ENCODE measurements at regions not wholly inside any gene's neighbourhood (a gene's known extent, or its start where the extent isn't known, plus 50 kb on each side); places are given as distances from the start of the nearest gene placed in this dataset.

GRCh38 chr7:17706734-17707133, 233.6 kb downstream of the SNX13 start:
- no peaks in the 10 kb centered on the region for H3K4me1 ChIP-seq
- no peaks in the 10 kb centered on the region for H3K9me3 ChIP-seq
- in situ Hi-C loops (cut with MboI; ENCODE audit: low pct_ligation_motif_present in 1 of 4, low pct_unique_long_range_greater_than_20kb in 1 of 4, low sequenced_read_pairs in 3 of 4) (loop anchor here in 1 of 4 donors (25.0 kb wide), 1 partner anchor 631 kb away; no protein-coding TSS in a partner anchor), intact Hi-C loops (cut with DNase I; ENCODE audit: low total_unique reads) (no loop called here)
- DNase-seq, result peak; percentile 16
- no peaks in the 10 kb centered on the region for H3K27me3 ChIP-seq
- no peak for TF ChIP-seq POLR2AphosphoS5 (IDR thresholded peaks at IDR 0.05)
- peak; percentile 21 to 45 (median 28) for TF ChIP-seq CTCF (IDR thresholded peaks at IDR 0.05)
- no peak for TF ChIP-seq POLR2A (IDR thresholded peaks at IDR 0.05)
- TF ChIP-seq EP300 (IDR thresholded peaks at IDR 0.05; ENCODE audit: low read depth), result no peak
- WGBS, 2 donors (ENCODE audit: low coverage in 1 of 2), result 21 to 83% methylated on average over 1 to 3 of the region's 3 CpGs
- no peak overlapping the region for H3K4me3 ChIP-seq
- no peaks in the 10 kb centered on the region for H3K36me3 ChIP-seq
- no peak overlapping the region for H3K27ac ChIP-seq

GRCh38 chr7:17709127-17709526, 231.2 kb downstream of the SNX13 start:
- 44 to 55% methylated on average over 1 of the region's 1 CpG for WGBS, 2 donors (ENCODE audit: low coverage in 1 of 2)
- intact Hi-C loops (cut with DNase I; ENCODE audit: low total_unique reads), result no loop called here
- Histone ChIP-seq H3K4me3 (no peak overlapping the region), H3K4me1 (no peaks in the 10 kb centered on the region), H3K9me3 (no peaks in the 10 kb centered on the region), H3K36me3 (no peaks in the 10 kb centered on the region), H3K27me3 (no peaks in the 10 kb centered on the region), H3K27ac (no peak overlapping the region)
- no peak for TF ChIP-seq POLR2A (IDR thresholded peaks at IDR 0.05)
- TF ChIP-seq CTCF (IDR thresholded peaks at IDR 0.05), result no peak
- TF ChIP-seq POLR2AphosphoS5 (IDR thresholded peaks at IDR 0.05), result no peak
- no peak for TF ChIP-seq EP300 (IDR thresholded peaks at IDR 0.05; ENCODE audit: low read depth)
- in situ Hi-C loops (cut with MboI; ENCODE audit: low pct_ligation_motif_present in 1 of 4, low pct_unique_long_range_greater_than_20kb in 1 of 4, low sequenced_read_pairs in 3 of 4), result loop anchor here in 1 of 4 donors (25.0 kb wide), 1 partner anchor 628 kb away; no protein-coding TSS in a partner anchor
- DNase-seq, result no peak

- DNase-seq, result no peak
- in situ Hi-C loops (cut with MboI; ENCODE audit: low pct_ligation_motif_present in 1 of 4, low pct_unique_long_range_greater_than_20kb in 1 of 4, low sequenced_read_pairs in 3 of 4), result loop anchor here in 1 of 4 donors (25.0 kb wide), 1 partner anchor 628 kb away; no protein-coding TSS in a partner anchor
- Histone ChIP-seq H3K4me1 (no peaks in the 10 kb centered on the region), H3K27ac (no peak overlapping the region), H3K9me3 (no peaks in the 10 kb centered on the region), H3K36me3 (no peaks in the 10 kb centered on the region), H3K27me3 (no peaks in the 10 kb centered on the region), H3K4me3 (no peak overlapping the region)
- intact Hi-C loops (cut with DNase I; ENCODE audit: low total_unique reads), result no loop called here
- WGBS, 2 donors (ENCODE audit: low coverage in 1 of 2), result 72 to 88% methylated on average over 2 of the region's 2 CpGs
- no peak for TF ChIP-seq EP300 (IDR thresholded peaks at IDR 0.05; ENCODE audit: low read depth)
- no peak for TF ChIP-seq POLR2AphosphoS5 (IDR thresholded peaks at IDR 0.05)
- no peak for TF ChIP-seq CTCF (IDR thresholded peaks at IDR 0.05)
- no peak for TF ChIP-seq POLR2A (IDR thresholded peaks at IDR 0.05)
These were observed 230.7 kb downstream of the SNX13 start for GRCh38 chr7:17709599-17709998.

- in situ Hi-C loops (cut with MboI; ENCODE audit: low pct_ligation_motif_present in 1 of 4, low pct_unique_long_range_greater_than_20kb in 1 of 4, low sequenced_read_pairs in 3 of 4), result loop anchor here in 1 of 4 donors (25.0 kb wide), 1 partner anchor 627 kb away; no protein-coding TSS in a partner anchor
- Histone ChIP-seq H3K36me3 (no peaks in the 10 kb centered on the region), H3K4me1 (no peaks in the 10 kb centered on the region), H3K9me3 (no peaks in the 10 kb centered on the region), H3K4me3 (no peak overlapping the region), H3K27me3 (no peaks in the 10 kb centered on the region), H3K27ac (no peak overlapping the region)
- 88 to 89% methylated on average over 2 of the region's 2 CpGs for WGBS, 2 donors (ENCODE audit: low coverage in 1 of 2)
- no peak for DNase-seq
- intact Hi-C loops (cut with DNase I; ENCODE audit: low total_unique reads), result no loop called here
- no peak for TF ChIP-seq EP300 (IDR thresholded peaks at IDR 0.05; ENCODE audit: low read depth)
- no peak for TF ChIP-seq POLR2AphosphoS5 (IDR thresholded peaks at IDR 0.05)
- no peak for TF ChIP-seq CTCF (IDR thresholded peaks at IDR 0.05)
- no peak for TF ChIP-seq POLR2A (IDR thresholded peaks at IDR 0.05)
These were observed 230.0 kb downstream of the SNX13 start for GRCh38 chr7:17710312-17710711.
